GM12878 (cell line): ENCODE measurements at regions not wholly inside any gene's neighbourhood (a gene's known extent, or its start where the extent isn't known, plus 50 kb on each side); places are given as distances from the start of the nearest gene placed in this dataset.

Source experiments
- ATAC-seq: fragments of 200-7000 bp; cut with Tn5 transposase; 3 replicates; pipeline ENCODE4 v1.9.1; 2020; ENCODE audit warnings: mild to moderate bottlenecking, moderate library complexity
- BruUV-seq: library from RNA; stranded (reverse); fragments of 400-500 nt; replicated peaks from 2 replicates; lab custom pipeline; 2021; lab: Mats Ljungman, UMichigan
- CTCF ChIA-PET: fragments of 300-600 bp; sonication (Branson Sonifier 250); formaldehyde crosslinking; extraction: SDS; loops from one replicate; lab custom pipeline; 2021; ENCODE audit warnings: inconsistent platforms; lab: Yijun Ruan, JAX
- POLR2A ChIA-PET: fragments of 350-600 bp; formaldehyde crosslinking; extraction: SDS; loops from one replicate; lab custom pipeline; 2021; ENCODE audit warnings: inconsistent platforms; lab: Charles Lee
- RAD21 ChIA-PET: fragments of 300-600 bp; sonication (Branson Sonifier 250); formaldehyde crosslinking; loops from one replicate; lab custom pipeline; 2023; ENCODE audit warnings: antibody characterized with exemption; ENCODE audit not compliant: unreplicated experiment; lab: Charles Lee
- SMC1A ChIA-PET: fragments of 300-600 bp; sonication (Branson Sonifier 250); formaldehyde crosslinking; loops from one replicate; lab custom pipeline; 2023; ENCODE audit not compliant: unreplicated experiment, uncharacterized antibody; lab: Charles Lee
- DNase-seq: peaks from one replicate; pipeline ENCODE4 v3.0.0-alpha.2; 2011; ENCODE audit warnings: low read depth, low spot score
- FAIRE-seq: peaks from 3 replicates; lab custom pipeline; 2011; peaks lifted over from hg19 to GRCh38; lab: Jason Lieb, UNC
- H2AFZ ChIP-seq: 2 replicates; pipeline ENCODE4 v1.6.0; 2011; ENCODE audit warnings: low read depth, low read length, control low read depth; ENCODE audit not compliant: control insufficient read depth
- H3K27ac ChIP-seq: 2 replicates; pipeline ENCODE4 v1.5.1; 2011; ENCODE audit warnings: control low read depth; ENCODE audit not compliant: control insufficient read depth, insufficient read depth
- H3K27me3 ChIP-seq, 2 experiments: replicated peaks in 1 of 2; 2 replicates each; pipeline versions ENCODE4 v1.6.0 to v1.6.1; 2011; ENCODE audit warnings: low read length in 1 of 2; ENCODE audit not compliant: control insufficient read depth in 2 of 2, insufficient read depth in 2 of 2
- H3K36me3 ChIP-seq, 2 experiments: 2 replicates each; pipeline ENCODE4 v1.5.1; 2011; ENCODE audit warnings: low read length in 1 of 2; ENCODE audit not compliant: control insufficient read depth in 2 of 2, insufficient read depth in 2 of 2
- H3K4me1 ChIP-seq: 2 replicates; pipeline ENCODE4 v1.6.1; 2011; ENCODE audit warnings: mild to moderate bottlenecking, low read length, moderate library complexity, mixed read lengths; ENCODE audit not compliant: control insufficient read depth, insufficient read depth
- H3K4me2 ChIP-seq: 2 replicates; pipeline ENCODE4 v1.6.0; 2011; ENCODE audit warnings: control low read depth; ENCODE audit not compliant: control insufficient read depth, insufficient read depth
- H3K4me3 ChIP-seq: fragments of 200-600 bp; sonication (generic); 2 replicates; pipeline ENCODE4 v1.5.1; 2016
- H3K79me2 ChIP-seq: 2 replicates; pipeline ENCODE4 v1.6.0; 2011; ENCODE audit warnings: low read length; ENCODE audit not compliant: control insufficient read depth, insufficient read depth
- H3K9ac ChIP-seq: 2 replicates; pipeline ENCODE4 v1.8.0; 2011; ENCODE audit warnings: low read length, control low read depth, mixed read lengths; ENCODE audit not compliant: control insufficient read depth, insufficient read depth
- H3K9me3 ChIP-seq: replicated peaks from 3 replicates; pipeline ENCODE4 v1.5.1; 2011; ENCODE audit warnings: mild to moderate bottlenecking, low read length; ENCODE audit not compliant: control insufficient read depth, insufficient read depth
- H4K20me1 ChIP-seq: 2 replicates; pipeline ENCODE4 v1.6.0; 2011; ENCODE audit not compliant: control insufficient read depth, insufficient read depth
- CEBPZ ChIP-seq: fragments of 150-350 bp; IDR thresholded peaks from 2 replicates; pipeline ENCODE4 v1.6.1; 2016; ENCODE audit warnings: low read depth, low read length
- EP300 ChIP-seq, 2 experiments: fragments of 150-350 bp in 1 of 2; IDR thresholded peaks; 2 replicates each; pipeline ENCODE4 v1.6.1; 2011 to 2012; ENCODE audit warnings: low read depth in 2 of 2, low read length in 2 of 2, borderline replicate concordance in 1 of 2, improper control_type of control experiment in 1 of 2, inconsistent platforms in 1 of 2; ENCODE audit not compliant: control insufficient read depth in 1 of 2
- HDAC2 ChIP-seq: fragments of 200-600 bp; sonication (generic); IDR thresholded peaks from 2 replicates; pipeline ENCODE4 v1.6.1; 2017
- IKZF1 ChIP-seq: fragments of 450-650 bp; conservative IDR thresholded peaks from 2 replicates; pipeline ENCODE4 v1.6.1; 2017; ENCODE audit warnings: antibody characterized with exemption, mild to moderate bottlenecking
- MAX ChIP-seq: IDR thresholded peaks from 2 replicates; pipeline ENCODE4 v1.6.1; 2012; ENCODE audit warnings: low read depth, low read length, improper control_type of control experiment
- NFYB ChIP-seq: IDR thresholded peaks from 2 replicates; pipeline ENCODE4 v1.6.1; 2011; ENCODE audit warnings: low read depth, mild to moderate bottlenecking, low read length, improper control_type of control experiment, moderate library complexity; ENCODE audit not compliant: insufficient read depth
- NR2C2 ChIP-seq: IDR thresholded peaks from 2 replicates; pipeline ENCODE4 v1.6.1; 2011; ENCODE audit warnings: borderline replicate concordance, low read depth; ENCODE audit not compliant: control insufficient read depth, insufficient read length
- PAX8 ChIP-seq: fragments of 450-650 bp; IDR thresholded peaks from 2 replicates; pipeline ENCODE4 v1.6.1; 2017; ENCODE audit warnings: mild to moderate bottlenecking, moderate library complexity
- SPI1 ChIP-seq: IDR thresholded peaks from 2 replicates; pipeline ENCODE4 v1.6.1; 2011; ENCODE audit warnings: low read depth, mild to moderate bottlenecking, low read length, moderate library complexity, borderline replicate concordance; ENCODE audit not compliant: insufficient read depth
- TBL1XR1 ChIP-seq: IDR thresholded peaks from 2 replicates; pipeline ENCODE4 v1.6.1; 2012; ENCODE audit warnings: low read depth, low read length, improper control_type of control experiment
- WGBS: methylation state at CpG from one replicate; pipeline ENCODE4 v1.1.6; 2016; ENCODE audit warnings: low lambda C conversion rate; ENCODE audit not compliant: insufficient replicate concordance, insufficient coverage; ENCODE audit errors: missing lambda C conversion rate; 5-methylcytosine and 5-hydroxymethylcytosine counted together
- in situ Hi-C: fragments of 300-500 bp; cut with MboI; formaldehyde crosslinking; loops from 9 replicates; pipeline ENCODE4 v1.14.3; 2018; ENCODE audit warnings: mixed read lengths
- intact Hi-C: fragments of 100-400 bp; cut with micrococcal nuclease; formaldehyde crosslinking; loops from one replicate; pipeline ENCODE4 v1.14.2; 2022; ENCODE audit not compliant: unreplicated experiment

GRCh38 chr2:151111599-151112278 lies 149.9 kb downstream of the RBM43 start:
- Histone ChIP-seq H3K27me3 (no peaks in the 10 kb centered on the region), H4K20me1 (no peaks in the 10 kb centered on the region), H3K9me3 (no peaks in the 10 kb centered on the region), H3K4me3 (no peak overlapping the region), H3K36me3 (no peaks in the 10 kb centered on the region), H3K9ac (no peak overlapping the region), H3K4me2 (no peak overlapping the region), H2AFZ (no peak overlapping the region), H3K27ac (no peak overlapping the region), H3K4me1 (no peaks in the 10 kb centered on the region), H3K79me2 (no peaks in the 10 kb centered on the region)
- CTCF ChIA-PET: no interaction called here
- intact Hi-C loops (no loop called here), in situ Hi-C loops (no loop called here)
- FAIRE-seq (no peak), DNase-seq (no peak), ATAC-seq (no peak)
- BruUV-seq: no TSS peak
- POLR2A ChIA-PET: no interaction called here
- RAD21 ChIA-PET: no interaction called here
- no peak for TF ChIP-seq PAX8
- TF ChIP-seq SPI1: no peak
- 0% methylated on average over 1 of the region's 1 CpG for WGBS
- SMC1A ChIA-PET: no interaction called here

- no peak for DNase-seq
- in situ Hi-C loops (no loop called here), intact Hi-C loops (no loop called here)
- Histone ChIP-seq H3K9ac (no peak overlapping the region), H3K4me1 (no peaks in the 10 kb centered on the region), H3K27me3 (no peaks in the 10 kb centered on the region), H3K9me3 (no peaks in the 10 kb centered on the region), H3K27ac (no peak overlapping the region), H3K4me2 (no peak overlapping the region), H2AFZ (no peak overlapping the region), H4K20me1 (no peaks in the 10 kb centered on the region), H3K79me2 (no peaks in the 10 kb centered on the region), H3K4me3 (no peak overlapping the region), H3K36me3 (no peaks in the 10 kb centered on the region)
- FAIRE-seq: no peak
- WGBS: 0% methylated on average over 3 of the region's 3 CpGs
- TF ChIP-seq NFYB (no peak), EP300 (IDR thresholded peaks at IDR 0.05; ENCODE audit: borderline replicate concordance in 1 of 2, control insufficient read depth in 1 of 2, low read depth in 2 of 2, low read length in 2 of 2) (no peak), HDAC2 (no peak), MAX (no peak), NR2C2 (no peak), TBL1XR1 (no peak), CEBPZ (no peak), IKZF1 (no peak)
- CTCF ChIA-PET: interaction anchor here (1.0 kb wide), 1 partner anchor 8 kb away, joined by 3 read pairs; no protein-coding TSS in a partner anchor
- POLR2A ChIA-PET: no interaction called here
- SMC1A ChIA-PET: no interaction called here
- no TSS peak for BruUV-seq
- no peak for ATAC-seq
- RAD21 ChIA-PET: no interaction called here
Observed at GRCh38 chr2:151106805-151107506, 154.7 kb downstream of the RBM43 start.
